K562 (cell line): ENCODE measurements at regions not wholly inside any gene's neighbourhood (a gene's known extent, or its start where the extent isn't known, plus 50 kb on each side); places are given as distances from the start of the nearest gene placed in this dataset.

Experiments used
- E2F8 ChIP-seq: fragments of 450-650 bp; IDR thresholded peaks from 2 replicates; pipeline ENCODE4 v1.7.1; 2018; ENCODE audit warnings: mild to moderate bottlenecking, low read depth; ENCODE audit not compliant: partially characterized antibody
- ELF4 ChIP-seq: fragments of 450-650 bp; formaldehyde crosslinking; IDR thresholded peaks from 2 replicates; pipeline ENCODE4 v1.4.0; 2022; ENCODE audit warnings: missing genetic modification characterization
- GABPA ChIP-seq: fragments of 200-800 bp; sonication (Bioruptor generic); conservative IDR thresholded peaks from 2 replicates; pipeline ENCODE4 v1.6.1; 2016; ENCODE audit warnings: low read depth, missing genetic modification characterization, missing compliant biosample characterization
- RAD51 ChIP-seq: fragments of 450-650 bp; IDR thresholded peaks from 2 replicates; pipeline ENCODE4 v1.7.1; 2016; ENCODE audit warnings: low read depth, mild to moderate bottlenecking, borderline replicate concordance
- TF ChIP-seq, protein P1 (sequence below): sonication (generic); formaldehyde crosslinking; IDR thresholded peaks from 2 replicates; pipeline ENCODE4 v1.5.0; 2020; ENCODE audit warnings: missing genetic modification reagents

DNA sequence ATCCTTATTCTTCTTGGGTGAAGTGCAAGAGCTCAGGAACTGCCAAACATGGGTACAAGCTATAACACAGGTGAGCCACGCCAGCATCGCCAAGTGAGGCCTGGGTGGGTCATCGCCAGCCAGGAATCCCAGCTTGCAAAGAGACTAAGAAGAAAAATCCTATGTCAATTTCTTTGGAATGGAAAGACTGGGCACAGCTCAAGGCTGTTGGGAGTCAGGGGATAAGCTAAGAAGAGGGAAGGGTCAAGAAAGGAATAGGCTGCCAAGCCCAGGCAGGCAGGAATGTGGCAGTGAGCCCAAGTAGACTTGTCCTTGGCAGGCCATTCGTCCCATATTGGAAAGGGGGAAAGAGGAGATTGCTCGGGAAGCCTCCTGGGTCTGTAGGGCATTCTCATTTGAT, 191.4 kb upstream of the CDH5 start:
- TF ChIP-seq, protein P1, sequence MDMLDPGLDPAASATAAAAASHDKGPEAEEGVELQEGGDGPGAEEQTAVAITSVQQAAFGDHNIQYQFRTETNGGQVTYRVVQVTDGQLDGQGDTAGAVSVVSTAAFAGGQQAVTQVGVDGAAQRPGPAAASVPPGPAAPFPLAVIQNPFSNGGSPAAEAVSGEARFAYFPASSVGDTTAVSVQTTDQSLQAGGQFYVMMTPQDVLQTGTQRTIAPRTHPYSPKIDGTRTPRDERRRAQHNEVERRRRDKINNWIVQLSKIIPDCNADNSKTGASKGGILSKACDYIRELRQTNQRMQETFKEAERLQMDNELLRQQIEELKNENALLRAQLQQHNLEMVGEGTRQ (CRISPR knock-in tag): no peak
- TF ChIP-seq RAD51 (no peak), E2F8 (no peak), GABPA (tag) (no peak), ELF4 (CRISPR knock-in tag) (no peak)
